PC-3 (cell line): ENCODE measurements at regions not wholly inside any gene's neighbourhood (a gene's known extent, or its start where the extent isn't known, plus 50 kb on each side); places are given as distances from the start of the nearest gene placed in this dataset.

ENCODE experiments used
- EZH2 ChIP-seq: fragments of 300-600 bp; sonication (generic); IDR thresholded peaks from one replicate; pipeline ENCODE4 v1.6.1; 2017; ENCODE audit warnings: antibody characterized with exemption, mild to moderate bottlenecking, low read length; ENCODE audit not compliant: unreplicated experiment
- EZH2phosphoT487 ChIP-seq: fragments of 300-600 bp; sonication (generic); IDR thresholded peaks from 2 replicates; pipeline ENCODE4 v1.6.1; 2018; ENCODE audit warnings: mild to moderate bottlenecking, antibody characterized with exemption, low read length, borderline replicate concordance
- TF ChIP-seq, protein P1 (sequence below): fragments of 300-600 bp; sonication (generic); conservative IDR thresholded peaks from 2 replicates; pipeline ENCODE4 v1.5.1; 2017; ENCODE audit warnings: antibody characterized with exemption, low read depth, mild to moderate bottlenecking, low read length

DNA sequence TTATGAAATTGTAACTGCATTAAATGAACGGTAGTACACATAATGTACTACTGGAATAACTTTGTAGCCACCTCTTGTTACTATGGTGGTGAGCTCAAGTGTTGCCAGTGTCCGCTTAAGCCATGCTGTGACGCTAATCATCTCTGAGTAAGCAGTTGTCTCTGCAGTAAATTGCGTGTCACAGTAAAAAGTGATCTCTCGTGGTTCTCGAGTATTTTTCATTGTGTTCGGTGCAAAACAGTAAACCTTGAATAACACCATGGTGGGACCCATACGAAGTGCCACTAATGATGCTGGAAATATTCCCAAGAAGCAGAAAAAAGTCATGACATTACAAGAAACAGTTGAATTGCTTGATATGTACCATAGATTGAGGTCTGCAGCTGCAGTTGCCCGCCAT is 524.8 kb downstream of the SOX5 start:
- TF ChIP-seq, protein P1, sequence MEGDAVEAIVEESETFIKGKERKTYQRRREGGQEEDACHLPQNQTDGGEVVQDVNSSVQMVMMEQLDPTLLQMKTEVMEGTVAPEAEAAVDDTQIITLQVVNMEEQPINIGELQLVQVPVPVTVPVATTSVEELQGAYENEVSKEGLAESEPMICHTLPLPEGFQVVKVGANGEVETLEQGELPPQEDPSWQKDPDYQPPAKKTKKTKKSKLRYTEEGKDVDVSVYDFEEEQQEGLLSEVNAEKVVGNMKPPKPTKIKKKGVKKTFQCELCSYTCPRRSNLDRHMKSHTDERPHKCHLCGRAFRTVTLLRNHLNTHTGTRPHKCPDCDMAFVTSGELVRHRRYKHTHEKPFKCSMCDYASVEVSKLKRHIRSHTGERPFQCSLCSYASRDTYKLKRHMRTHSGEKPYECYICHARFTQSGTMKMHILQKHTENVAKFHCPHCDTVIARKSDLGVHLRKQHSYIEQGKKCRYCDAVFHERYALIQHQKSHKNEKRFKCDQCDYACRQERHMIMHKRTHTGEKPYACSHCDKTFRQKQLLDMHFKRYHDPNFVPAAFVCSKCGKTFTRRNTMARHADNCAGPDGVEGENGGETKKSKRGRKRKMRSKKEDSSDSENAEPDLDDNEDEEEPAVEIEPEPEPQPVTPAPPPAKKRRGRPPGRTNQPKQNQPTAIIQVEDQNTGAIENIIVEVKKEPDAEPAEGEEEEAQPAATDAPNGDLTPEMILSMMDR: no peak
- TF ChIP-seq EZH2 (no peak), EZH2phosphoT487 (no peak)
